Stimulated activated naive B cell treated with anti-CD40 and anti-IgM and Interleukin-4, amounts not matched to agents 10 μg/mL and 1 μg/mL and 100 μg/mL, for 72 hours (primary cell): ENCODE measurements at regions not wholly inside any gene's neighbourhood (a gene's known extent, or its start where the extent isn't known, plus 50 kb on each side); places are given as distances from the start of the nearest gene placed in this dataset.
"Not testable (repeated sequence)": the region's sequence is repeated elsewhere in the genome, so short reads cannot be mapped to it uniquely, and the experiment has no call there.

ENCODE experiments used
- ATAC-seq, 2 donors: fragments of 150-1000 bp; cut with Tn5 transposase; replicated peaks; 2 replicates each; pipeline ENCODE4 v1.10.0; 2021; ENCODE audit warnings: moderate library complexity in 1 of 2
- DNase-seq: peaks from one replicate; pipeline ENCODE4 v3.0.0; 2021
- H3K27ac Mint-ChIP-seq: one replicate; pipeline ENCODE4 v1.8.0; 2022; ENCODE audit warnings: mild to moderate bottlenecking, mixed read lengths
- H3K27me3 Mint-ChIP-seq, 2 donors: one replicate each; pipeline ENCODE4 v1.8.0; 2022; ENCODE audit warnings: mixed read lengths in 2 of 2
- H3K36me3 Mint-ChIP-seq, 2 donors: one replicate each; pipeline ENCODE4 v1.8.0; 2022; ENCODE audit warnings: mixed read lengths in 2 of 2, mild to moderate bottlenecking in 1 of 2
- H3K4me1 Mint-ChIP-seq, 2 donors: one replicate each; pipeline ENCODE4 v1.8.0; 2022; ENCODE audit warnings: mixed read lengths in 2 of 2, mild to moderate bottlenecking in 1 of 2
- H3K4me3 Mint-ChIP-seq, 2 donors: one replicate each; pipeline ENCODE4 v1.8.0; 2022; ENCODE audit warnings: mild to moderate bottlenecking in 2 of 2, mixed read lengths in 2 of 2, moderate library complexity in 1 of 2
- H3K9me3 Mint-ChIP-seq, 2 donors: one replicate each; pipeline ENCODE4 v1.8.0; 2022; ENCODE audit warnings: mixed read lengths in 2 of 2, mild to moderate bottlenecking in 1 of 2

- DNase-seq (peak; percentile 61), ATAC-seq (peak; percentile 95 to 97)
- Mint-ChIP-seq H3K4me3 (peak overlapping the region; percentile 90 to 93), H3K27me3 (peaks cover 25 to 28% of the 10 kb centered on the region in 2 donors), H3K9me3 (peaks cover 6 to 12% of the 10 kb centered on the region in 2 donors), H3K4me1 (peaks cover 12 to 17% of the 10 kb centered on the region in 2 donors), H3K36me3 (peaks cover 10 to 13% of the 10 kb centered on the region in 2 donors), H3K27ac (peak overlapping the region; percentile 25)
These were observed 141.0 kb upstream of the KCNJ18 start for GRCh38 chr17:21551081-21551881.

GRCh38 chr17:21558921-21559320 lies 133.4 kb upstream of the KCNJ18 start:
- H3K9me3 Mint-ChIP-seq, result peaks cover 9 to 12% of the 10 kb centered on the region in 2 donors
- not testable (repeated sequence) for DNase-seq, H3K27ac Mint-ChIP-seq, H3K4me1 Mint-ChIP-seq, H3K4me3 Mint-ChIP-seq, H3K36me3 Mint-ChIP-seq, ATAC-seq
- peaks cover 27% of the 10 kb centered on the region in 2 donors for H3K27me3 Mint-ChIP-seq

GRCh38 chr17:21564262-21564661 lies 128.1 kb upstream of the KCNJ18 start:
- ATAC-seq (no peak), DNase-seq (no peak)
- Mint-ChIP-seq H3K4me3 (no peak overlapping the region), H3K9me3 (peaks cover 0 to under 1% of the 10 kb centered on the region in 2 donors), H3K36me3 (no peaks in the 10 kb centered on the region), H3K27me3 (peaks cover 28 to 32% of the 10 kb centered on the region in 2 donors), H3K4me1 (no peaks in the 10 kb centered on the region), H3K27ac (no peak overlapping the region)

- not testable (repeated sequence) for H3K27ac Mint-ChIP-seq, H3K4me1 Mint-ChIP-seq, ATAC-seq
These were observed 127.6 kb upstream of the KCNJ18 start for GRCh38 chr17:21564757-21565156.

GRCh38 chr17:21570427-21570826 lies 121.9 kb upstream of the KCNJ18 start:
- not testable (repeated sequence) for H3K36me3 Mint-ChIP-seq
- peaks cover 17 to 29% of the 10 kb centered on the region in 2 donors for H3K27me3 Mint-ChIP-seq

More at GRCh38 chr17:21564757-21565156, 127.6 kb upstream of the KCNJ18 start:
- H3K4me3 Mint-ChIP-seq, DNase-seq, H3K9me3 Mint-ChIP-seq, H3K36me3 Mint-ChIP-seq: not testable (repeated sequence)
- H3K27me3 Mint-ChIP-seq, result peaks cover 32% of the 10 kb centered on the region in 2 donors

GRCh38 chr17:21572148-21572547 lies 120.2 kb upstream of the KCNJ18 start:
- DNase-seq, H3K27ac Mint-ChIP-seq, H3K4me3 Mint-ChIP-seq, H3K36me3 Mint-ChIP-seq, H3K4me1 Mint-ChIP-seq, ATAC-seq: not testable (repeated sequence)
- Mint-ChIP-seq H3K27me3 (peaks cover 17 to 31% of the 10 kb centered on the region in 2 donors), H3K9me3 (peaks cover 0 to 14% of the 10 kb centered on the region in 2 donors)

More at GRCh38 chr17:21570427-21570826, 121.9 kb upstream of the KCNJ18 start:
- H3K9me3 Mint-ChIP-seq, result peaks cover 0 to 14% of the 10 kb centered on the region in 2 donors
- H3K4me3 Mint-ChIP-seq, ATAC-seq, H3K27ac Mint-ChIP-seq, DNase-seq, H3K4me1 Mint-ChIP-seq: not testable (repeated sequence)

- not testable (repeated sequence) for H3K27ac Mint-ChIP-seq, H3K4me1 Mint-ChIP-seq, ATAC-seq, DNase-seq, H3K36me3 Mint-ChIP-seq
- Mint-ChIP-seq H3K9me3 (peaks cover 0 to 14% of the 10 kb centered on the region in 2 donors), H3K4me3 (peak overlapping the region; percentile 45 to 71), H3K27me3 (peaks cover 17 to 27% of the 10 kb centered on the region in 2 donors)
These were observed 118.9 kb upstream of the KCNJ18 start for GRCh38 chr17:21573271-21573960.

- peaks cover 20 to 34% of the 10 kb centered on the region in 2 donors for H3K27me3 Mint-ChIP-seq
- H3K4me3 Mint-ChIP-seq, result peak overlapping the region; percentile 45 to 71
- H3K27ac Mint-ChIP-seq, result no peak overlapping the region
- no peaks in the 10 kb centered on the region for H3K4me1 Mint-ChIP-seq
- ATAC-seq (peak; percentile 74 to 81), DNase-seq (peak; percentile 18)
- peaks cover 0 to 8% of the 10 kb centered on the region in 2 donors for H3K36me3 Mint-ChIP-seq
- H3K9me3 Mint-ChIP-seq, result peaks cover 0 to 14% of the 10 kb centered on the region in 2 donors
These were observed 118.2 kb upstream of the KCNJ18 start for GRCh38 chr17:21573961-21574610.

GRCh38 chr17:21574611-21575255 lies 117.6 kb upstream of the KCNJ18 start:
- Mint-ChIP-seq H3K27me3 (peaks cover 16 to 36% of the 10 kb centered on the region in 2 donors), H3K4me3 (peak overlapping the region in 1 of 2 donors; percentile 45), H3K9me3 (peaks cover 0 to 12% of the 10 kb centered on the region in 2 donors)
- not testable (repeated sequence) for H3K36me3 Mint-ChIP-seq, H3K27ac Mint-ChIP-seq, DNase-seq, H3K4me1 Mint-ChIP-seq
- peak; percentile 20 to 21 for ATAC-seq

GRCh38 chr17:21578783-21579182 lies 113.5 kb upstream of the KCNJ18 start:
- not testable (repeated sequence) for H3K9me3 Mint-ChIP-seq, H3K4me3 Mint-ChIP-seq, ATAC-seq, H3K36me3 Mint-ChIP-seq, H3K27ac Mint-ChIP-seq, DNase-seq, H3K4me1 Mint-ChIP-seq
- peaks cover 14 to 40% of the 10 kb centered on the region in 2 donors for H3K27me3 Mint-ChIP-seq

- Mint-ChIP-seq H3K27ac (no peak overlapping the region), H3K36me3 (no peaks in the 10 kb centered on the region), H3K27me3 (peaks cover 0 to 8% of the 10 kb centered on the region in 2 donors), H3K9me3 (no peaks in the 10 kb centered on the region), H3K4me1 (no peaks in the 10 kb centered on the region), H3K4me3 (no peak overlapping the region)
- ATAC-seq (no peak), DNase-seq (no peak)
These were observed 99.5 kb upstream of the KCNJ18 start for GRCh38 chr17:21592774-21593173.

GRCh38 chr17:21593452-21594105 lies 98.7 kb upstream of the KCNJ18 start:
- not testable (repeated sequence) for H3K4me1 Mint-ChIP-seq, H3K9me3 Mint-ChIP-seq, H3K36me3 Mint-ChIP-seq, ATAC-seq, H3K4me3 Mint-ChIP-seq, DNase-seq, H3K27ac Mint-ChIP-seq
- peaks cover 0 to 12% of the 10 kb centered on the region in 2 donors for H3K27me3 Mint-ChIP-seq

GRCh38 chr17:21595086-21595485 lies 97.2 kb upstream of the KCNJ18 start:
- DNase-seq, result no peak
- peaks cover 0 to 14% of the 10 kb centered on the region in 2 donors for H3K27me3 Mint-ChIP-seq
- no peaks in the 10 kb centered on the region for H3K4me1 Mint-ChIP-seq
- no peak for ATAC-seq
- no peaks in the 10 kb centered on the region for H3K36me3 Mint-ChIP-seq
- H3K27ac Mint-ChIP-seq, result no peak overlapping the region
- H3K9me3 Mint-ChIP-seq, result no peaks in the 10 kb centered on the region
- no peak overlapping the region for H3K4me3 Mint-ChIP-seq
